ENCODE measurements at regions not wholly inside any gene's neighbourhood (a gene's known extent, or its start where the extent isn't known, plus 50 kb on each side); places are given as distances from the start of the nearest gene placed in this dataset.

DNA sequence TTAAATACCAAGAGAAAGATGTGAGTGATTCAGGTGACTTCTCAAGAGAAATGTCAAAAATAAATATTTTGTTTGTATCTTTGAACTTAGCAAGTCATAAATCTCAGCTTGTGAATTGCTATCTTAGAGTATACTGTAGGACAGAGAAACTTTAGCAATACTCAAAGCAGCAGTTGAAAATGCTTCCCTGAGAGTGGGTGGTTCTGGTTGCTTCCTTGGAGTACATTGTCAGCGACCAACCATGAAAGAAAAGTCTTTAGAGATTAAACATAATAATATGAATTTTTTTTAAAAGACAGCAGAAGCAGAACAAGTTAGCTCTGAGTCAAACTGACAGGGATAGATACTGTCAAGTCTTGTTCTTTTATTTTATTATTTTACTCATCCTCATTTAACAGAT lies 86.8 kb upstream of the OSBPL8 start:
- TF ChIP-seq CTCF (IDR thresholded peaks at IDR 0.05) = no peak

GRCh38 chr12:76649099-76649498 lies 89.5 kb upstream of the OSBPL8 start:
- WGBS (ENCODE audit: insufficient coverage) = 97% methylated on average over 5 of the region's 5 CpGs
- ATAC-seq = no peak
- Mint-ChIP-seq H3K36me3 (no peaks in the 10 kb centered on the region), H3K9me3 (no peaks in the 10 kb centered on the region), H3K4me1 (no peaks in the 10 kb centered on the region), H3K27ac (no peak overlapping the region), H3K4me3 (no peak overlapping the region), H3K27me3 (ENCODE audit: low read depth in 2 of 2) (peaks cover 0 to 16% of the 10 kb centered on the region in 2 donors)
- no peaks in the 10 kb centered on the region for H3K4me1 ChIP-seq (ENCODE audit: control insufficient read depth, insufficient read depth, low read length)
- H3K4me3 ChIP-seq (ENCODE audit: low read length) = no peak overlapping the region
- H3K27me3 ChIP-seq (ENCODE audit: control insufficient read depth, insufficient read depth, low read length) = no peaks in the 10 kb centered on the region
- no peak overlapping the region for H3K27ac ChIP-seq (ENCODE audit: low read length)
- no peaks in the 10 kb centered on the region for H3K36me3 ChIP-seq (ENCODE audit: control insufficient read depth, insufficient read depth, low read length)
- DNase-seq = no peak
- no peaks in the 10 kb centered on the region for H3K9me3 ChIP-seq (ENCODE audit: control insufficient read depth, insufficient read depth, low read length)
- intact Hi-C loops (cut with micrococcal nuclease) = no loop called here
- TF ChIP-seq CTCF (IDR thresholded peaks at IDR 0.05) = no peak

More for the DNA sequence above, 86.8 kb upstream of the OSBPL8 start:
- Mint-ChIP-seq H3K4me1 (no peaks in the 10 kb centered on the region), H3K4me3 (no peak overlapping the region), H3K9me3 (no peaks in the 10 kb centered on the region), H3K27me3 (ENCODE audit: low read depth in 2 of 2) (peaks cover 0 to 16% of the 10 kb centered on the region in 2 donors), H3K27ac (no peak overlapping the region), H3K36me3 (no peaks in the 10 kb centered on the region)
- no peaks in the 10 kb centered on the region for H3K9me3 ChIP-seq (ENCODE audit: control insufficient read depth, insufficient read depth, low read length)
- H3K4me3 ChIP-seq (ENCODE audit: low read length) = no peak overlapping the region
- no peak for DNase-seq
- WGBS (ENCODE audit: insufficient coverage) = no CpG with 5 or more reads among the region's 1 CpG
- H3K27ac ChIP-seq (ENCODE audit: low read length) = no peak overlapping the region
- no peak for ATAC-seq
- H3K27me3 ChIP-seq (ENCODE audit: control insufficient read depth, insufficient read depth, low read length) = no peaks in the 10 kb centered on the region
- H3K4me1 ChIP-seq (ENCODE audit: control insufficient read depth, insufficient read depth, low read length) = no peaks in the 10 kb centered on the region
- intact Hi-C loops (cut with micrococcal nuclease) = no loop called here
- H3K36me3 ChIP-seq (ENCODE audit: control insufficient read depth, insufficient read depth, low read length) = no peaks in the 10 kb centered on the region

GRCh38 chr12:76652402-76652801 lies 92.8 kb upstream of the OSBPL8 start:
- H3K9me3 Mint-ChIP-seq = no peaks in the 10 kb centered on the region
- ATAC-seq = no peak
- H3K9me3 ChIP-seq (ENCODE audit: control insufficient read depth, insufficient read depth, low read length) = no peaks in the 10 kb centered on the region
- H3K36me3 ChIP-seq (ENCODE audit: control insufficient read depth, insufficient read depth, low read length) = no peaks in the 10 kb centered on the region
- H3K27ac ChIP-seq (ENCODE audit: low read length) = no peak overlapping the region
- no peaks in the 10 kb centered on the region for H3K4me1 Mint-ChIP-seq
- H3K4me1 ChIP-seq (ENCODE audit: control insufficient read depth, insufficient read depth, low read length) = no peaks in the 10 kb centered on the region
- no peaks in the 10 kb centered on the region for H3K27me3 ChIP-seq (ENCODE audit: control insufficient read depth, insufficient read depth, low read length)
- intact Hi-C loops (cut with micrococcal nuclease) = no loop called here
- no peaks in the 10 kb centered on the region for H3K36me3 Mint-ChIP-seq
- no peak for DNase-seq
- TF ChIP-seq CTCF (IDR thresholded peaks at IDR 0.05) = no peak
- H3K27ac Mint-ChIP-seq = no peak overlapping the region
- H3K4me3 ChIP-seq (ENCODE audit: low read length) = no peak overlapping the region
- no peak overlapping the region for H3K4me3 Mint-ChIP-seq
- H3K27me3 Mint-ChIP-seq (ENCODE audit: low read depth in 2 of 2) = peaks cover 0 to 33% of the 10 kb centered on the region in 2 donors
- no CpG with 5 or more reads among the region's 4 CpGs for WGBS (ENCODE audit: insufficient coverage)

DNA sequence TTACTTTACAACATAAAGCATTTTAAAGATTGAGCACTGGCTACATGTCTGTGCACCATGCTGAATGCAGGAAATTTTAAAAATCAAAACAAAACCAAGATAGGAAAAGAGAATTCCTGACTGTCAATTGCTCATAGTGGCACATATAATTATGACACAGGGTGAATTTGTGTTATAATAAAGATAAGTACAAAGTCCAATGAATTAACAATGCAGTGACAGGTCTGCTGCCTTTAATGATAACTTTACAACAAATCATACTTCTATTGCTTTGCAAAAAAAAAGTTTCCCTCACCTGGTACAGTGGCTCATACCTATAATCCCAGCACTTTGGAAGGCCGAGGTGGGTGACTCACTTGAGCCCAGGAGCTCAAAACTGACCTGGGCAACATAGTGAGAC lies 93.8 kb upstream of the OSBPL8 start:
- Histone ChIP-seq H3K4me3 (ENCODE audit: low read length) (no peak overlapping the region), H3K27me3 (ENCODE audit: control insufficient read depth, insufficient read depth, low read length) (no peaks in the 10 kb centered on the region), H3K9me3 (ENCODE audit: control insufficient read depth, insufficient read depth, low read length) (no peaks in the 10 kb centered on the region), H3K36me3 (ENCODE audit: control insufficient read depth, insufficient read depth, low read length) (no peaks in the 10 kb centered on the region), H3K27ac (ENCODE audit: low read length) (no peak overlapping the region), H3K4me1 (ENCODE audit: control insufficient read depth, insufficient read depth, low read length) (no peaks in the 10 kb centered on the region)
- H3K9me3 Mint-ChIP-seq = no peaks in the 10 kb centered on the region
- DNase-seq = no peak
- H3K36me3 Mint-ChIP-seq = no peaks in the 10 kb centered on the region
- no peak for ATAC-seq
- peaks cover 0 to 37% of the 10 kb centered on the region in 2 donors for H3K27me3 Mint-ChIP-seq (ENCODE audit: low read depth in 2 of 2)
- intact Hi-C loops (cut with micrococcal nuclease) = no loop called here
- no peaks in the 10 kb centered on the region for H3K4me1 Mint-ChIP-seq
- 89% methylated on average over 1 of the region's 1 CpG for WGBS (ENCODE audit: insufficient coverage)
- H3K4me3 Mint-ChIP-seq = no peak overlapping the region
- no peak overlapping the region for H3K27ac Mint-ChIP-seq
- TF ChIP-seq CTCF (IDR thresholded peaks at IDR 0.05) = no peak

All from natural killer cell (primary cell).